Mesothelial cell of epicardium (in vitro differentiated cells): ENCODE measurements at regions not wholly inside any gene's neighbourhood (a gene's known extent, or its start where the extent isn't known, plus 50 kb on each side); places are given as distances from the start of the nearest gene placed in this dataset.

Experiments used
- DNase-seq, 2 experiments: peaks; one replicate each; pipeline ENCODE4 v3.0.0; 2021; ENCODE audit warnings: low spot score in 2 of 2; ENCODE audit not compliant: unreplicated experiment in 2 of 2
- H3K27ac Mint-ChIP-seq: 2 replicates; pipeline ENCODE4 v1.8.0; 2021; ENCODE audit warnings: mixed read lengths
- H3K27me3 Mint-ChIP-seq: 2 replicates; pipeline ENCODE4 v1.8.0; 2021; ENCODE audit warnings: low read depth, mixed read lengths
- H3K36me3 Mint-ChIP-seq: 2 replicates; pipeline ENCODE4 v1.8.0; 2021; ENCODE audit warnings: mixed read lengths
- H3K4me1 Mint-ChIP-seq: 2 replicates; pipeline ENCODE4 v1.8.0; 2021; ENCODE audit warnings: mixed read lengths
- H3K4me3 Mint-ChIP-seq: 2 replicates; pipeline ENCODE4 v1.8.0; 2021; ENCODE audit warnings: mild to moderate bottlenecking, moderate library complexity, mixed read lengths
- H3K9me3 Mint-ChIP-seq: 2 replicates; pipeline ENCODE4 v1.8.0; 2021; ENCODE audit warnings: mixed read lengths
- CTCF ChIP-seq: fragments of 200-600 bp; sonication (generic); IDR thresholded peaks from one replicate; pipeline ENCODE4 v1.5.0; 2021; ENCODE audit warnings: antibody characterized with exemption; ENCODE audit not compliant: unreplicated experiment

- H3K36me3 Mint-ChIP-seq = no peaks in the 10 kb centered on the region
- H3K27me3 Mint-ChIP-seq = no peaks in the 10 kb centered on the region
- no peaks in the 10 kb centered on the region for H3K9me3 Mint-ChIP-seq
- no peak overlapping the region for H3K4me3 Mint-ChIP-seq
- H3K4me1 Mint-ChIP-seq = no peaks in the 10 kb centered on the region
- no peak for DNase-seq
- TF ChIP-seq CTCF = no peak
- H3K27ac Mint-ChIP-seq = no peak overlapping the region
Observed at GRCh38 chr1:226788965-226789364, 49.9 kb upstream of the ITPKB start.
